AG04449 (cell line): ENCODE measurements at regions not wholly inside any gene's neighbourhood (a gene's known extent, or its start where the extent isn't known, plus 50 kb on each side); places are given as distances from the start of the nearest gene placed in this dataset.

Source experiments
- CTCF ChIA-PET: fragments of 350-600 bp; formaldehyde crosslinking; extraction: SDS; loops from one replicate; lab custom pipeline; 2021; ENCODE audit warnings: antibody characterized with exemption; lab: Yijun Ruan, JAX
- POLR2A ChIA-PET: fragments of 400-600, 350-600 bp; formaldehyde crosslinking; extraction: SDS; loops from one replicate; lab custom pipeline; 2020; ENCODE audit warnings: antibody characterized with exemption, inconsistent platforms; lab: Yijun Ruan, JAX
- DNase-seq: peaks from one replicate; pipeline ENCODE4 v3.0.0-alpha.2; 2010; ENCODE audit warnings: low read depth, low spot score
- H3K4me3 ChIP-seq: 2 replicates; pipeline ENCODE4 v1.5.1; 2011; ENCODE audit warnings: low read depth, mild to moderate bottlenecking, control low read depth, low read length
- CTCF ChIP-seq: IDR thresholded peaks from one replicate; pipeline ENCODE4 v1.5.1; 2011; ENCODE audit warnings: mild to moderate bottlenecking, moderate library complexity, low read length, control low read depth, inconsistent platforms; ENCODE audit not compliant: insufficient read depth; ENCODE audit errors: missing control alignments

GRCh38 chr5:19058216-19058615 is 929.8 kb downstream of the CDH18 start:
- no peak overlapping the region for H3K4me3 ChIP-seq
- no peak for TF ChIP-seq CTCF
- DNase-seq = no peak
- ChIA-PET CTCF (no interaction called here), POLR2A (no interaction called here)

- TF ChIP-seq CTCF = no peak
- DNase-seq = no peak
- ChIA-PET CTCF (no interaction called here), POLR2A (no interaction called here)
- H3K4me3 ChIP-seq = no peak overlapping the region
Measured at GRCh38 chr5:19064094-19064493, 923.9 kb downstream of the CDH18 start.

GRCh38 chr5:19067741-19068140 is 920.3 kb downstream of the CDH18 start:
- POLR2A ChIA-PET = no interaction called here

GRCh38 chr5:19098434-19098833 is 889.6 kb downstream of the CDH18 start:
- TF ChIP-seq CTCF = no peak
- ChIA-PET POLR2A (no interaction called here), CTCF (no interaction called here)
- no peak overlapping the region for H3K4me3 ChIP-seq
- no peak for DNase-seq

More at GRCh38 chr5:19067741-19068140, 920.3 kb downstream of the CDH18 start:
- DNase-seq = no peak
- H3K4me3 ChIP-seq = no peak overlapping the region
- no peak for TF ChIP-seq CTCF
- CTCF ChIA-PET = no interaction called here

- no peak for TF ChIP-seq CTCF
- H3K4me3 ChIP-seq = no peak overlapping the region
- ChIA-PET POLR2A (no interaction called here), CTCF (no interaction called here)
- DNase-seq = no peak
Measured at GRCh38 chr5:19099195-19099594, 888.8 kb downstream of the CDH18 start.

- H3K4me3 ChIP-seq = no peak overlapping the region
- ChIA-PET POLR2A (no interaction called here), CTCF (no interaction called here)
- DNase-seq = no peak
- TF ChIP-seq CTCF = no peak
Measured at GRCh38 chr5:19104948-19105347, 883.1 kb downstream of the CDH18 start.
